ENCODE measurements at regions not wholly inside any gene's neighbourhood (a gene's known extent, or its start where the extent isn't known, plus 50 kb on each side); places are given as distances from the start of the nearest gene placed in this dataset.

DNA sequence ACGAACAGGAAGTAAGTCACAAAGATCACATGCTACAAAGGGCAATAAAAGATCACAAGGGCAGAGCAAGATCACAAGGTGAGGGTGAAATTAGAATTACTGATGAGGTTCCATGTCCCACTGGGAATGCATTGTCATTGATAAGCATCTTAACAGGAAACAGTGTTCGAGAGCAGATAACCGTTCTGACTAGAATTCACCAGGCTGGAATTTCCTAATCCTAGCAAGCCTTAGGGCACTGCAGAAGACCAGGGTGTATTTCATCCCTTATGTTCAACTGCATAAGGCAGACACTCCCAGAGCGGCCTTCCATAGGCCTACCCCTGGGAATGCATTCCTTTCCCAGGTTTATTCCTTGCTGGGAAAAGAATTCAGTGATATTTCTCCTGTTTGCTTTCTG is 980.6 kb upstream of the LCORL start:
- TF ChIP-seq, protein P1, sequence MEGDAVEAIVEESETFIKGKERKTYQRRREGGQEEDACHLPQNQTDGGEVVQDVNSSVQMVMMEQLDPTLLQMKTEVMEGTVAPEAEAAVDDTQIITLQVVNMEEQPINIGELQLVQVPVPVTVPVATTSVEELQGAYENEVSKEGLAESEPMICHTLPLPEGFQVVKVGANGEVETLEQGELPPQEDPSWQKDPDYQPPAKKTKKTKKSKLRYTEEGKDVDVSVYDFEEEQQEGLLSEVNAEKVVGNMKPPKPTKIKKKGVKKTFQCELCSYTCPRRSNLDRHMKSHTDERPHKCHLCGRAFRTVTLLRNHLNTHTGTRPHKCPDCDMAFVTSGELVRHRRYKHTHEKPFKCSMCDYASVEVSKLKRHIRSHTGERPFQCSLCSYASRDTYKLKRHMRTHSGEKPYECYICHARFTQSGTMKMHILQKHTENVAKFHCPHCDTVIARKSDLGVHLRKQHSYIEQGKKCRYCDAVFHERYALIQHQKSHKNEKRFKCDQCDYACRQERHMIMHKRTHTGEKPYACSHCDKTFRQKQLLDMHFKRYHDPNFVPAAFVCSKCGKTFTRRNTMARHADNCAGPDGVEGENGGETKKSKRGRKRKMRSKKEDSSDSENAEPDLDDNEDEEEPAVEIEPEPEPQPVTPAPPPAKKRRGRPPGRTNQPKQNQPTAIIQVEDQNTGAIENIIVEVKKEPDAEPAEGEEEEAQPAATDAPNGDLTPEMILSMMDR (IDR thresholded peaks at IDR 0.05; ENCODE audit: low read depth, low read length) = no peak
- no peak for DNase-seq (ENCODE audit: extremely low read depth, low read depth)

DNA sequence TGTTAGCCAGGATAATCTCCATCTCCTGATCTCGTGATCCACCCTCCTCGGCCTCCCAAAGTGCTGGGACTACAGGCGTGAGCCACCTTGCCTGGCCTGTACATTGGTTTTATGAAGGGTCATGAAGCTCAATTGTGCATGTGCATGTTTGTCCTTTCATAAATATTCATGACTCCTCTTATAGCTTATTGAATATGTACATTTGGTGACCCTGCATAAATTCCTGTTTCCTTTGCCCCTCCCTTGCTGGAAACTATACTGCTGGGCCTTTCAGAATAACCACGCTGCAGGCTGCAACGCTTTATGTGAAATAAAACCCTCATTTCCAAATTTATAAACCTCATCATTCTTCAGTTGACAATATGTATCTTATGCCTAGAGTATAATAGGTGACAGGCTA is 978.0 kb upstream of the LCORL start:
- TF ChIP-seq, protein P1 (IDR thresholded peaks at IDR 0.05; ENCODE audit: low read depth, low read length) = no peak

DNA sequence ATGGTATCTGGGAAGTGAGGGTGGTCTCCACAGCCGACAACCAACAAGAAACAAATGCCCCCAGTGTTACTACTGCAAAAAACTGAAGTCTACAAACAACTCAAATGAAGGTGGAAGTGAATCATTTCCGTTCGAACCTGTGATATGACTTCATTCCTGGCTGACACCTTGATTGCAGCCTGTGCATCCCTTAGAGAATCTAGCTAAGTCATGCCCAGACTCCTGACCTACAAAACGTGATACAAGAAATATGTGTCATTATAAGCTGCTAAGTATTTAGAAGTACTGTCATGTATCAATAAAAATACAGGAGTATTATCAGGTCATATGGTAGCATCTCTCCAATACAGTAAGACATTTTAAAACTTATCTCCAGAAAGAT is 959.7 kb upstream of the LCORL start:
- TF ChIP-seq, protein P1 (IDR thresholded peaks at IDR 0.05; ENCODE audit: low read depth, low read length) = no peak
- no peak for DNase-seq (ENCODE audit: extremely low read depth, low read depth)

More for the DNA sequence above, 978.0 kb upstream of the LCORL start:
- no peak for DNase-seq (ENCODE audit: extremely low read depth, low read depth)

DNA sequence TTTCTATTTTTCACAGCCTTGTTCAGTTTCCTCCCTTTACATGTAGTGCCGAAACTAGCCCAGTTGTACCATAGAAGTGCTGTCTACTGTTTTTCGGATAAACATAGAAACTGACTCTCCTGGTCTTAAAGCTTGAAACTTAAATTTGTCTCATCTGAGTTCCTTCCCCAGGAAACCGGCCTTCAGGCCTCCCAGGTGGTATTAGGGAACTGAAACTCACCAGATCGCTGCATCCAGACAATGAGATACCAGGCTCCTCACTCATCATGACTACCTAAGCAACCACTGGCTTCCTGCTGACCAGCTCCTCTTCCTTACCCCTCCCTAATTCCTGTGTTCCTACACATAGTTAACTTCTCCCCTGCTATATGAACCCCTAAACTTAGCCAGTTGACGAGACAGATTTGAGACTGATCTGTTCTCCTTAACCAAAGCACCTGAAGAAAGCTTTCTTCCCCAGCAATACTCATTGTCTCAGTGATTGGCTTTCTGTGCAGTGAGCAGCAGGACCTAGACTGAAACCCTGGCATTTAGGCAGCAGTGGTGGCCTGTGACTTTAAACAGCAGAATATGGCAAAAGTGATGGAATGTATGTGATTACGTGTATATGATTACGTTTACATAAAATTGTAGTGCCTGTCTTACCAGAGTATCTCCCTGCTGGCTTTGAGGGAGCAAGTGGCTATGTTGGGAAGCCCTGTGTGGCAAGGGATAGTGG is 959.1 kb upstream of the LCORL start:
- DNase-seq (ENCODE audit: extremely low read depth, low read depth) = no peak
- TF ChIP-seq, protein P1 (IDR thresholded peaks at IDR 0.05; ENCODE audit: low read depth, low read length) = no peak

DNA sequence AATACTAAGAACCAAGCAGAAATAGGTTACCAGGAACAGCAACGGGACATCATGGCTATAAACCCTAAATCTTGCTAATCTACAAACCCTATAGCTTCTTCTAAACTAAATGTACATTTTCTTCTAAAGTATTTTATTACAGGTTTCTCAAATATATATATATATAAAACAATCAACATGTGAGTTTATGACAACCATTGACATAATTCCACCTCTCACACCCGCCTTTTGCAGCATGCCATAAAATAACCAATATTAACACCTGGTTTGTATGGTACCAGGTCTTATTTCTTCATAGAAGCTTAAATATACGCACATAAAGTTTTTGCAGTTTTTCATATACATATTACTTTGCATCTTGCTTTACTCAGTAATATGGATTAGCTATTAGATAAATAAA is 955.3 kb upstream of the LCORL start:
- DNase-seq (ENCODE audit: extremely low read depth, low read depth) = no peak
- TF ChIP-seq, protein P1 (IDR thresholded peaks at IDR 0.05; ENCODE audit: low read depth, low read length) = no peak

DNA sequence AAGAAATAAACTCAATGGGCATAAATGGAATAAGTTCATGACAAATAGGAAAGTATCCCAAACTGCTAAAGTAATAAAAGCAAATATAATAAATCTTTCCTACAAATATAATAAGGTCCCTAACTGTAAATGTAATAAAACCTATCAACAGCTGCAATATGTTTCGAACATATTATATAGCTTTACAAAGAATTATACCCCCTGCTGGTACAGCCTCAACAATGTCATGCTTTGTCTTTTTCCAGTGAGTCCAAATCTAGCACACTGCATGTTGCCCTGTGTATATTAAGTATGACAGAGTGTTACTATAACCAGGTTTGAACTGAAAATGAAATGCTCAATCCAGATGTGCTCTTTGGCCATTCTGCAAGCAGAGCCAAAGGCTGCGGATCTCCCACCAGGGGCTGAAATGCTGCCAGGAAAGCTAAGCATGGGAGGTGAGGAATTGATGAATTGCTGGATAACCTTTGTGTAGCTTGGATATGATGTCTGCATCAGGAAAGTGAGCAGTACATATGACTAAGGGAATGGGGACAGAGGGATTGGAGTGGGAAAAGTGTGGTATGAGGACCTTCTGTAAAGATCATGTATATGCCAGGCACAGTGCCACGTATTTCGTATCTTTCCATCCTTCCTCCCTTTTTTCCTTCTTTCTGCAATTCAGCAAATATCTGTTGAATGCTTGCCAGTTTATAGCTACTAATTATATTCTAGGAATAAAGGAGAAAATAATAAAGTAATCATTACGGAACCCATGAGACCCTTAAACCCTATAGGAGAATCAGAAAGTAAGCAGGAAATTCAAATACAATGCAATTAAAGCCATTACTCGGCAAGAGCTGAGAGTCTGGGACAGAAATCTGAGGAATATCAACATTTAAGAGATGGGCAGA is 954.6 kb upstream of the LCORL start:
- TF ChIP-seq, protein P1 (IDR thresholded peaks at IDR 0.05; ENCODE audit: low read depth, low read length) = no peak
- DNase-seq (ENCODE audit: extremely low read depth, low read depth) = no peak

DNA sequence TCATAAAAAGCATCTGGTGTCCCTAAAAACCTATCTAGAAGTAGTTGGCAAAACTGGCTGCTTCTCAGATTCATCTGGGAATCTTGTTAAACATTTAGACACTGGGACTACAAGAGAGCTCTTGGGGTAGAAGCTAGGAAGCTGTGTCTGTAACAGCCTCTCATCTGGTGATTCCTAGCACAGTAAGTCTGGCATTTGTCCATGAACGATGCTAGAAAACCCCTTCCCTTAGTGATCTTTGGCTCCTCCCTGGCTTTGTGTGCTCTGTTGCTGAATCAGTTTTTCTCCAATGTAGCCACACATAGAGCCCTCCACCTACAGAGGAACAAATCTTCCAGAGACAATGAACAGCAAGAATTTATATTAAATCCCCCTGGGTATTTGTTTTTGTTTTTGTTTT is 951.7 kb upstream of the LCORL start:
- no peak for DNase-seq (ENCODE audit: extremely low read depth, low read depth)
- TF ChIP-seq, protein P1 (IDR thresholded peaks at IDR 0.05; ENCODE audit: low read depth, low read length) = no peak

Data from AG09319 (cell line).